ENCODE measurements at regions not wholly inside any gene's neighbourhood (a gene's known extent, or its start where the extent isn't known, plus 50 kb on each side); places are given as distances from the start of the nearest gene placed in this dataset.

DNA sequence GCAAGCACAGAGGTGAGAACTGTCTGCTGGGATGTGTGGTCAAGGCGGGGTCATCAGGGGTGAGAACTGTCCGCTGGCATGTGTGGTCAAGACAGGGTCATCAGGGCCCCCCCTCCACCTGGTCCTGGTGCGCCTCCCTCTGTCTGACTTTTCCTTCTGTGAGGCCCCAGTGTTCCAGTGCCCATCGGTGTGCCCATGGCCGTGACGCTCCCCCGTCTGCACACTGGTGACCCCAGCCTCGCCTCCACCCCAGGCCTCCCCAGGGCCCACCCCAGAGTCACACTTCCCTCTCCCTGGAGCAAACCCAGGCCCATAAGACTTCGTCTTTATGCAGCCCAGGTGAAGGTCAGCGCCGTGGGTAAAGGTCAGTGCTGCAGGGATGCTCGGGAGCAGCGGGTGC lies 70.1 kb upstream of the TCERG1L start:
- TF ChIP-seq POLR2AphosphoS5 (IDR thresholded peaks at IDR 0.05), result no peak
- TF ChIP-seq, protein P1, sequence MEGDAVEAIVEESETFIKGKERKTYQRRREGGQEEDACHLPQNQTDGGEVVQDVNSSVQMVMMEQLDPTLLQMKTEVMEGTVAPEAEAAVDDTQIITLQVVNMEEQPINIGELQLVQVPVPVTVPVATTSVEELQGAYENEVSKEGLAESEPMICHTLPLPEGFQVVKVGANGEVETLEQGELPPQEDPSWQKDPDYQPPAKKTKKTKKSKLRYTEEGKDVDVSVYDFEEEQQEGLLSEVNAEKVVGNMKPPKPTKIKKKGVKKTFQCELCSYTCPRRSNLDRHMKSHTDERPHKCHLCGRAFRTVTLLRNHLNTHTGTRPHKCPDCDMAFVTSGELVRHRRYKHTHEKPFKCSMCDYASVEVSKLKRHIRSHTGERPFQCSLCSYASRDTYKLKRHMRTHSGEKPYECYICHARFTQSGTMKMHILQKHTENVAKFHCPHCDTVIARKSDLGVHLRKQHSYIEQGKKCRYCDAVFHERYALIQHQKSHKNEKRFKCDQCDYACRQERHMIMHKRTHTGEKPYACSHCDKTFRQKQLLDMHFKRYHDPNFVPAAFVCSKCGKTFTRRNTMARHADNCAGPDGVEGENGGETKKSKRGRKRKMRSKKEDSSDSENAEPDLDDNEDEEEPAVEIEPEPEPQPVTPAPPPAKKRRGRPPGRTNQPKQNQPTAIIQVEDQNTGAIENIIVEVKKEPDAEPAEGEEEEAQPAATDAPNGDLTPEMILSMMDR (IDR thresholded peaks at IDR 0.05), result no peak
